Gastroesophageal sphincter (tissue), 4 donors: ENCODE measurements at regions not wholly inside any gene's neighbourhood (a gene's known extent, or its start where the extent isn't known, plus 50 kb on each side); places are given as distances from the start of the nearest gene placed in this dataset.

Experiments used
- ATAC-seq: fragments of 150-250 bp; one replicate; pipeline ENCODE4 v1.9.1; 2016; ENCODE audit warnings: mild to moderate bottlenecking, moderate library complexity
- H3K27ac ChIP-seq, 4 donors: fragments of 200-600 bp; sonication (generic) in 3 of 4; 1 replicate in 3 of 4; 2 replicates in 1 of 4; pipeline ENCODE4 v1.5.1; 2016 to 2019
- H3K27me3 ChIP-seq: fragments of 200-600 bp; sonication (generic); one replicate; pipeline ENCODE4 v1.5.1; 2019
- H3K36me3 ChIP-seq, 2 donors: fragments of 200-600 bp; sonication (generic); one replicate each; pipeline ENCODE4 v1.5.1; 2019; ENCODE audit warnings: control low read depth in 1 of 2
- H3K4me1 ChIP-seq, 3 donors: fragments of 200-600 bp; sonication (generic); 1 replicate in 2 of 3; 2 replicates in 1 of 3; pipeline ENCODE4 v1.5.1; 2016 to 2019; ENCODE audit warnings: control low read depth in 2 of 3
- H3K4me3 ChIP-seq, 2 donors: fragments of 200-600 bp; sonication (generic); one replicate each; pipeline ENCODE4 v1.5.1; 2019; ENCODE audit warnings: mild to moderate bottlenecking in 1 of 2, moderate library complexity in 1 of 2
- H3K9me3 ChIP-seq, 3 donors: fragments of 200-600 bp; sonication (generic); one replicate each; pipeline ENCODE4 v1.5.1; 2017 to 2019; ENCODE audit warnings: control low read depth in 2 of 3
- CTCF ChIP-seq, 4 experiments: fragments of 200-600 bp in 2 of 4; fragments of 450-650 bp in 2 of 4; sonication (generic) in 1 of 4; IDR thresholded peaks; one replicate each; pipeline ENCODE4 v1.5.1; 2017 to 2019; ENCODE audit warnings: antibody characterized with exemption in 4 of 4, mild to moderate bottlenecking in 2 of 4, moderate library complexity in 2 of 4
- EP300 ChIP-seq: sonication (generic); formaldehyde crosslinking; IDR thresholded peaks from one replicate; pipeline ENCODE4 v1.6.1; 2017; ENCODE audit warnings: antibody characterized with exemption, mild to moderate bottlenecking
- POLR2A ChIP-seq, 2 donors: fragments of 450-650 bp; IDR thresholded peaks; one replicate each; pipeline ENCODE4 v1.6.1; 2017; ENCODE audit warnings: antibody characterized with exemption in 2 of 2, mild to moderate bottlenecking in 2 of 2, moderate library complexity in 1 of 2
- POLR2AphosphoS5 ChIP-seq: sonication (generic); formaldehyde crosslinking; IDR thresholded peaks from one replicate; pipeline ENCODE4 v1.6.1; 2017; ENCODE audit warnings: antibody characterized with exemption
- WGBS, 2 donors: methylation state at CpG; one replicate each; pipeline ENCODE4 v1.1.5; 2018; ENCODE audit warnings: low coverage in 1 of 2; 5-methylcytosine and 5-hydroxymethylcytosine counted together

GRCh38 chr3:34140616-34141015, 342.2 kb downstream of the PDCD6IP start:
- TF ChIP-seq POLR2AphosphoS5 (no peak), POLR2A (IDR thresholded peaks at IDR 0.05) (no peak), EP300 (no peak)
- ATAC-seq: no peak

GRCh38 chr3:34141841-34142337, 343.5 kb downstream of the PDCD6IP start:
- TF ChIP-seq POLR2A (IDR thresholded peaks at IDR 0.05): no peak
- TF ChIP-seq EP300: no peak
- no peak for TF ChIP-seq CTCF (IDR thresholded peaks at IDR 0.05)
- TF ChIP-seq POLR2AphosphoS5: no peak

More at GRCh38 chr3:34140616-34141015, 342.2 kb downstream of the PDCD6IP start:
- H3K4me1 ChIP-seq: no peaks in the 10 kb centered on the region
- H3K4me3 ChIP-seq: no peak overlapping the region
- H3K27me3 ChIP-seq: no peaks in the 10 kb centered on the region
- no peak overlapping the region for H3K27ac ChIP-seq
- 69 to 78% methylated on average over 1 of the region's 1 CpG for WGBS, 2 donors
- H3K9me3 ChIP-seq: peaks cover 0 to 13% (median 0%) of the 10 kb centered on the region in 3 donors
- H3K36me3 ChIP-seq: no peaks in the 10 kb centered on the region

GRCh38 chr3:34145796-34146195, 347.4 kb downstream of the PDCD6IP start:
- Histone ChIP-seq H3K27ac (no peak overlapping the region), H3K4me1 (no peaks in the 10 kb centered on the region), H3K36me3 (no peaks in the 10 kb centered on the region), H3K9me3 (no peaks in the 10 kb centered on the region), H3K4me3 (no peak overlapping the region), H3K27me3 (no peaks in the 10 kb centered on the region)
- TF ChIP-seq POLR2A (IDR thresholded peaks at IDR 0.05): no peak
- TF ChIP-seq EP300: no peak
- WGBS, 2 donors: 43 to 46% methylated on average over 3 of the region's 3 CpGs
- no peak for ATAC-seq

More at GRCh38 chr3:34141841-34142337, 343.5 kb downstream of the PDCD6IP start:
- no peak for ATAC-seq
- Histone ChIP-seq H3K27me3 (no peaks in the 10 kb centered on the region), H3K4me1 (no peaks in the 10 kb centered on the region), H3K27ac (no peak overlapping the region), H3K9me3 (peaks cover 0 to 13% (median 0%) of the 10 kb centered on the region in 3 donors), H3K4me3 (no peak overlapping the region), H3K36me3 (no peaks in the 10 kb centered on the region)
- 61 to 78% methylated on average over 3 of the region's 3 CpGs for WGBS, 2 donors

- Histone ChIP-seq H3K9me3 (no peaks in the 10 kb centered on the region), H3K4me3 (no peak overlapping the region), H3K27ac (no peak overlapping the region), H3K36me3 (no peaks in the 10 kb centered on the region), H3K4me1 (no peaks in the 10 kb centered on the region), H3K27me3 (no peaks in the 10 kb centered on the region)
- no peak for ATAC-seq
- no peak for TF ChIP-seq CTCF (IDR thresholded peaks at IDR 0.05)
- no peak for TF ChIP-seq POLR2AphosphoS5
- no peak for TF ChIP-seq POLR2A (IDR thresholded peaks at IDR 0.05)
- TF ChIP-seq EP300: no peak
Observed at GRCh38 chr3:34146596-34146995, 348.2 kb downstream of the PDCD6IP start.

- Histone ChIP-seq H3K9me3 (no peaks in the 10 kb centered on the region), H3K4me1 (no peaks in the 10 kb centered on the region), H3K27ac (no peak overlapping the region), H3K4me3 (no peak overlapping the region), H3K27me3 (no peaks in the 10 kb centered on the region), H3K36me3 (no peaks in the 10 kb centered on the region)
- no peak for TF ChIP-seq POLR2A (IDR thresholded peaks at IDR 0.05)
- TF ChIP-seq POLR2AphosphoS5: no peak
- TF ChIP-seq EP300: no peak
- TF ChIP-seq CTCF (IDR thresholded peaks at IDR 0.05): no peak
- ATAC-seq: no peak
- WGBS, 2 donors: 78 to 80% methylated on average over 2 to 3 of the region's 3 CpGs
Observed at GRCh38 chr3:34150992-34151391, 352.6 kb downstream of the PDCD6IP start.

GRCh38 chr3:34152656-34153055, 354.2 kb downstream of the PDCD6IP start:
- WGBS, 2 donors: 94 to 100% methylated on average over 1 to 3 of the region's 5 CpGs
- no peaks in the 10 kb centered on the region for H3K36me3 ChIP-seq
- H3K9me3 ChIP-seq: no peaks in the 10 kb centered on the region
- no peaks in the 10 kb centered on the region for H3K27me3 ChIP-seq
- TF ChIP-seq POLR2AphosphoS5: no peak
- TF ChIP-seq CTCF (IDR thresholded peaks at IDR 0.05): no peak
- no peak for TF ChIP-seq EP300
- no peak for TF ChIP-seq POLR2A (IDR thresholded peaks at IDR 0.05)
- ATAC-seq: no peak
- H3K4me3 ChIP-seq: no peak overlapping the region
- no peaks in the 10 kb centered on the region for H3K4me1 ChIP-seq
- H3K27ac ChIP-seq: no peak overlapping the region
